Frontal cortex (tissue), 3 donors: ENCODE measurements at regions not wholly inside any gene's neighbourhood (a gene's known extent, or its start where the extent isn't known, plus 50 kb on each side); places are given as distances from the start of the nearest gene placed in this dataset.

Experiments
- DNase-seq, 2 donors: peaks; one replicate each; pipeline ENCODE4 v3.0.0; 2012; ENCODE audit warnings: low spot score in 2 of 2
- FAIRE-seq: peaks from 2 replicates; lab custom pipeline; 2012; peaks lifted over from hg19 to GRCh38; lab: Jason Lieb, UNC
- donor health status: control.
- donor health status: control.
- donor health status: control.

DNA sequence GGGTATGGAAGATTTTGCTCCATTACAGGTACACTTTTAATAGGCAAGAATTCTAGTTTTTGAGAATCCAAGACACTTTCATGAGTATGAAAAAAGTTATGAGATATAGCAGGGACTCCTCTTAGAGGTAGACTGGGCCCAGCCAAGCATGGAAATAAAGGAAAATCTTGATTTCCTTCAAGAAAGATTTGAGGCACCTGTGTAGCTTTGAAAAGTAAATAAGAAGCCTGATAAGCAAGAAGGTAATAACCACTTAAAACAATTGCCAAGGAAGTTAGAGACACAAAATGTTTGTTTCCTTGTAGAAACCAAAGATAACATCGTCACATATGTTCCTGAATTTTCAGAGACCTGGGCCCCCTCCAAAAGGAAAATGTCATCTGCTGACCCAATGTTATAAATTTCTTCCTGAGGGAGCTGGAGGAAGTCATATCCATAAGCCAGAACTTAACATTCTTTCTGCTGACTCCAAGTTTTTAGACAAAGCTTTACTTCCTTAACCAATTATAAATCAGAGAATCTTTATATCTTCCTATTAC is 314.5 kb upstream of the ANO3 start:
- FAIRE-seq (no peak), DNase-seq (no peak)

DNA sequence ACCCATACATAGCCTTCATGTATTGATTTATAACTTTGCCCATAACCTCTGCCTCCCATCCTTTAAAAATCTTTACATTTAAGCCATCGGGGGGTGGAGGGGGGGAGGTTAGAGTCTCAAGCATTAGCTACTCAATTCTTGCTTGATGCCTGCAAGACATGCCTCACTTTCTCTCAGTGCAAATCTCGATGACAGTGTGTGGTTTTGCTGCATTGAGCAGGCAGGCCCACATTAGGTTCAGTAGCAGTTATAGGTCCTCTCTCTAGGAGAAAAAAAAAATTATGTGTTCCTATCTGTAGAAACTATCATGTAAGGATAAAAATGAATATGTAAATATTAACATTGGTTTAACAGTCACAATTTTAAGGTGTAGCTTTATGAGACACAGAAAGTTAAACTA is 314.0 kb upstream of the ANO3 start:
- FAIRE-seq: no peak
- DNase-seq: no peak

DNA sequence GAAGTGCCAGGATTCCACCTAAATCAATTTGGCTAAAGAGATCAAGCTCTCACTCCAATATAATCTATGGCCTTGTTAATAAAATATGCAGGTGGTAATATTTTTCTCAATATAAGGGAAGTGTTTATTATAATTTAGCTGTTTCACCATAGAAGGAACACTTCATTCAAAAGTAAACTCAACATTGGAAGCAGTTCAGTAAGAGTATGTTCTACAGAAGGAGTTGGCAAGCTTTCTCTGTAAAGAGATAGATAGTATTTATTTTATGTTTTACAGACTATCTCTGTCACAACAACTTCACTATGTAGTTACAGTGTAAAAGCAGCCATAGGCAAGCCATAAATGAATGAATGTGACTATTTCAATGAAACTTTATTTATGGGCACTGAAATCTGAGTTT is 313.6 kb upstream of the ANO3 start:
- FAIRE-seq (no peak), DNase-seq (no peak)

DNA sequence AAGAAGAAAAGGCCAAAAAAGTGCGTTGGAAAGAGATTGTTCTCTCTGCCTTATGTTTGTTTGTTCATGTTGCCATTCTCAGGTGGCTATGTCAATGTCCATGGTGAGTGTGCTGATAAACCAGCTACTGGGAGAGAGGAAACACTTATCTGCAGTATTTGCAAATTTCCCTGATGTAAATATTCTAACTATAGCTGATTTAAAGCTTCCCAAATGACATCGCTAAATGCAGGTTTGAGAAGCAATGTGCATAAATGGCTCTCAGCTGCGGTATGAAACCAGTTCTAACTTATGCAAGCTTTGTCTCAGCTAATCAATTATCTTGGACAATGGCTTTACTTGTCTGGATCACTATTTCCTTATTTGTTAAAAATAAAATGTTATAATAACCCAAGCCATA is 312.5 kb upstream of the ANO3 start:
- no peak for DNase-seq
- FAIRE-seq: no peak

DNA sequence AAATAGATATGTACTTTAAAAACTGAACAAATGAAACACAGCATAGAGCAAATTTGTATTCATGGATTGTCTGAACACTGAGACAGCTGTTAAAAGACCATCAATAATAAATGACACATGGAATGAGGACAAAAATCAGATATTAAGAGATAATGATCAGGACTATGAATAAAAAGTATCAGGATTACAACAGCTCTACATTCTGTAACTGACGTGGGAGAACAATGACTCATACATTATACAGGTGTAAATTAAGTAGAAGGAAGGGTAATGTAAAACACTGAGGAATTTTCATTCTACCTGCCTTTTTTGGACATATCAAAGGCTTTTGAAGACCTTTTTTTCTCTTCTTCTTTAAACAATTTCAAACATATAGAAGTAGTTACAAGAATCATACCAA is 310.9 kb upstream of the ANO3 start:
- no peak for FAIRE-seq
- no peak for DNase-seq

DNA sequence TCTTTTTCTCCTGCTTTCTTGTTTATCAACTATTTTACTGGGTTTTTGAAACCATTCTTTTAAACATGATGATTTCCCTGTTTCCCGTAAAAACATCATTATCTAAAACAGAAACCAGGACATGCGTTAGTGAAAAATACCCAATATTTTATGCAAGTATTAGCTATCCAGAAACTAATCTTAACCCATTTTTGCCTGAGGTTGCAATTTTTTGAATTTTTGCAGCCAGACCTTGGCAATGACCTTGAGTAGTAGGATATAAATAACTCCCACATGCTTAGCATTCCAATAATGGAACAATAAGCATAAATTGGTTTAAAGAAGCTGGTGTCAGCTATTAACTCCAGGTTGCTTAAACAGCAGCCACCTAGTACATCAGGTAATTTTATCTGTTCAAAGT is 308.9 kb upstream of the ANO3 start:
- no peak for DNase-seq
- no peak for FAIRE-seq

DNA sequence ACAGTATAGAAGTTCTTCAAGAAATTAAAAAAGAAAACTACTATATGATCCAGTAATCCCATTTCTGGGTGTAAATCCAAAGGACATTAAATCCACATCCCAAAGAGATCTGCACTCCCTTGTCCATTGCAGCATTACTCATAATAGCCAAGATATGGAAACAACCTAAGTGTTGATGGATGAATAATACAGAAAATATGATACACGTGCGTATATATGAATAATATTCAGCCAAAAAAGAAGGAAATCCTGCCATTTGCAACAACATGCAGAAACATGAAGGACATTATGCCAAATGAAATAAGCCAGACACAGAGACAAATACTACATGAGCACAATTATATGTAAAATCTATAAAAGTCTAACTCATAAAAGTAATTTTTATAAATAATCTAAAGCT is 306.3 kb upstream of the ANO3 start:
- no peak for FAIRE-seq
- DNase-seq: no peak

DNA sequence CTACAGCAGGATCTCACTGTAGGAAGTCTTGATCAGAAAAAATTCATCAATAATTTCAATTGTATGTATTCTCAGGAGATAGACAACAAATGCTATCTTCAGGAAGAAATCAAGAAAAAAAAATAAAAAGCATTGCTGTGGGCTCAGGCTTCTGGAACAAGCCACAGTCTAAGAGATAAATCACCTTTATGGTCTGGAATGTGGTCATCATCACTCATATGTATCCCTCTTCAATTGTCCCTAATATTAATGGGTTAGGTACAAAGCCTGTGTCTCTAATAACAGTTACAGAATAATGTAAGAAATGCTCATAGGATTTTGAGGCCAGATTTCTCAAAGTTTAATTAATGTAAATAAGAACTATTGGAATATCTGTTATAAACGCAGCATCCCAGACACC is 305.9 kb upstream of the ANO3 start:
- DNase-seq (no peak), FAIRE-seq (no peak)

DNA sequence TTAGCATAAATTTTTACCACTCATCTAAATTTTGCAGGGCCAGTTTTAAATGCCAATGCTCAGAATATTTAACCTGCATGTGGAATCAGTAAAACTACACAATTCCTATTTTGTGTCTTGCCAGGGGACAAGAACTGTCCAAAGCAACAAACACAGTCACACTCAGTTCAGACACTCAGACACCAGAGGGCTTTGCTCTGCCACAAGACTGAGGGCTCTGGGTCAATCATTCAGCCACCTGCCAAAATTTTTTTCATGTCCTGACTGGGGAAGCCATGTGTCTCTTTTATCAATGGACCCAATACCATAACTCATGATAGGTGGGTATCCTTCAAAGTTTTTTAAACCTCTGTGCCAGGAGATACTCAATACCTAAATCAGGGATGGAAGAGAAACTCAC is 304.0 kb upstream of the ANO3 start:
- FAIRE-seq: no peak

DNA sequence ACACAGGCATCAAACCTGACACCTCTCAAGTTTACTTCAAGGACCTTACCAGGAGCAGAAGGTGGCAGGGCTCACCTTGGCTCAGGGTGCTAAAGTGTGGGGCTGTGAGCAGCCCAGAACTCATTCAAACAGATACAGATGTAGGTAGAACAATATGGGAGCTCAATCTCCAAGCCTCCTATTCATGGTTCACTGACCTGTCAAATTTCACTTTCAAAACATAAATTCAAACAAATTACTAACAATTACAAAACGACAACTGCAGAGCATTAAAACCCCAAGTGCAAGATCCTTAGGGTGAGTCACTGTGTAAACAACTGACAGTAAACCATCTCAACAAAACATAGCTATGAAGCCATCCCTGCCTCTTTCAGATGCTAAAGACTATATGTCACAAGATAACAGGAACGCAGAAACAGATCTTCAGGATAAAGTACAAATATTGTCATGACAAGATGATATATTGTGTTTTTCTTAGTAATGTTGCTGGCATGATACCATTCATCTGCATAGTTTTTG is 303.5 kb upstream of the ANO3 start:
- DNase-seq (no peak), FAIRE-seq (no peak)

More for the DNA sequence above, 304.0 kb upstream of the ANO3 start:
- no peak for DNase-seq

DNA sequence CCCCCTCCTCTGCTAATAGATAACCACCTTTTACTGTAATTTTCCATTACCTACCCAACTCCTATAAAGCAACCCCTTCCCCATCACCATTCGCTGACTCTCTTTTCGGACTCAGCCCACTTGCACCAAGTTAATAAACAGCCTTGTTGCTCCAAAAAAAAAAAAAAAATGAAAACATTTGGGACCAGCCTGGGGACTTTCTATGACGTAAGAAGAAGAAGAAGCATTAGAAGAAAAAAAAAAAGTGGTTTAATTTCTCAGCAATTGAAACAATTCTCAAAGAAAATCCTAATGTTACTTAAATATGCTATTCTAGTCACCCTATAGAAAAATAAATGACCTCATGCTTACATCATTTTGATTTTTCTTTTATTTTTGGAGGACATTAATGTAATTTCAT is 301.5 kb upstream of the ANO3 start:
- FAIRE-seq: no peak
- no peak for DNase-seq

DNA sequence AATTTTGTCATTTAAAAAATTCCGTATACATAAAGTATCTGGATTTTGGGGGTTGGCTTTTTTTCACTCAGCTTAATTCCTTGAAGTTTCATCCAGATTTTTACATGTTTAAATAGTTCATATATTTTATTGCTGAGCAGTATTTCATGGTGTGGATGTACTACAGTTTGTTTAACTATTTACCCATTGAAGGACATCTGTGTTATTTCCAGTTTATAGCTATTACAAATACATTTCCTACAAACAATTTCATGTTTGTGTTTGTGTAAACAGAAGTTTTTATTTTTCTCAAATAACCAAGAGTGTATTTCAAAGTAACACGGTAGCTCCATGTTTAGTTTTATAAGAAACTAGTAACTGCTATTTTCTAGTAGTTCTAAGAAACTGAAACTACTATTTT is 299.7 kb upstream of the ANO3 start:
- DNase-seq (no peak), FAIRE-seq (no peak)

DNA sequence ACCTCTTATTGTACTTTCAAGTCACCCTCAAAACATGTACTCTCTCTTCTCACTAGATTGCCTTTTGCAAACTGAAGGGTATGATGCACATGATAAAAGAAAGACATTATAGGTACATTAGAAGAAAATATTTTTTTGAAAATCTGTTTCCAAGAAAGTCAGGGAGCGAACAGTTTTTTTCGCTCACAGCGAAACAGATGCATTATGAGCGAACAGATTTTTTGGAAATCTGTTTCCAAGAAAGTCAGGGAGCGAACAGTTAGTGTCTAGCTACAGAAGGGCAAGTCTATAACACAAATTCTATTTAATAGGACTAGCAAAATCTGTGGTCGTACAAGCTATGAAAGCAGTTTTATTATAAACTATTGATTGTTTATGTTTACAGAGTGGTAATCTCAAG is 296.2 kb upstream of the ANO3 start:
- DNase-seq (no peak), FAIRE-seq (no peak)

DNA sequence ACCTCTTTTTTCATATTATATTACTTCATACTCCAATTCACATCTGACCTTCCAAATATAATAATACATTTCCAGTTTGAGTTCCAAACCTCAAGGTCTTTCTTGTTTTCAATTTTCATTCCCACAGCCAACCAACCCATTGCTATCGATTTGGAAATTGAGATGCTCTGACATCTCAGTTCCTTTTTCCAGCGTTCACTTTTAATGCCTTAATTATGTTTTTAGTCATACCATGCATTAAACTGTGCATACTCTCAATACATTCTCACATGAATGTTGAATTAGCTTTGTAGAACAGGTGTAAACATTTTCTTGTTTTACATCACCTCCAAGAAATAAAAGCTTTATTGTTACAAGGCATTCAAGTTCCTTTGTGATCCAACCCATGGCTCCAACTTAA is 294.2 kb upstream of the ANO3 start:
- DNase-seq (no peak), FAIRE-seq (no peak)

DNA sequence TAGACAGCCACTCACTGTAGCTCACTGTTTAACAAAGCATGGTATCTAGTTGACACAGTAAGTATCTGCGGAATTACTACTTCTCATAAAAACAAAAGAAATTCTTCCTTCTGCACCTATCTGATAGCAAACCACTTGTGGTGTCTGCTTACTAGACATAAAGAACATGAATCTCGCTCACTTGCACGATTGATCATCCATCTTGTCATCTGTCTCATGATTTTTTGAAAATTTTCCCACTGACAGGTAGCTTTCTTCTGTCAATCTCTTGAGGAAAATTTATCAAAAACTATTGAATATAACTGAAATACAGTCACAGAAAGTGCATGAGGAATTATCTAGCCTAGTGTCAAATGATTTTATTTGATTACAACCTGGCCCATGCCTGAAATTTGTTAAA is 291.6 kb upstream of the ANO3 start:
- FAIRE-seq: no peak
- no peak for DNase-seq

DNA sequence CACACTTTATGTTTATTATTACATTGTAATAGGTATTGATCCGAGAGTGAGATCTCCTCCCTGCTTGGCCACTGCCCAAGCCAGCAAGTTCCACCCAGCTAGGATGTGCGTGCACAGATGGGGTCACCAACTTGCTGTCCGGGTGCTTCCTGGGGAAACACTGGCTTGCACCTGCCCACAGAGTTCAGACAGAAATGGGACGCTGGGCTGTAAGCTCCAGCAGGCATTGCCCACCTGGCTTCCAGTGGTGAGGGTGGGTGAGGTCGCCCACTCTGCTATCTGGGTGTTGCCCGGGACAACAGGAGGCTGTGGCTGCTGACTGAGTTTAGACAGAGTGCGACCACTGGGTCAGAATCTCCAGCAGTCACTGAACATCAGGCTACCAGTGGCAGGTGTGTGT is 289.8 kb upstream of the ANO3 start:
- DNase-seq: no peak
- FAIRE-seq: no peak

DNA sequence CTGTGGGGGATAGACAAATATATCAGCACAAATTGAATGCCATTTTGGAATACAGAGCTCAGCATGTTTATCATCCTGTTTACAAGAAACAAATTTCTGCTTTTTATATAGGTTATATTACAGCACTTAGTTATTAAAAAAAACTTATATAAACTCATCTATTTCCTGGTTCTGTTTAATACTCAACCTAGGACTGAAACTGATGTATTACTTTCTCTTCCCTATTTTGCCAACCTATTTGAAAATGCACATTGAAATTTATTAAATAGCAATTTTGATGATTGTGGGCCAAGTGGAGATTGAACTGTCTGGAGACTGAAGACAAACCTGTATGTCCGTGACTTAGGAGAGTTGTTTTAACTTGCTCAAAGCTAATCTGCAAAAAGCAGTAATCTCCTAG is 288.3 kb upstream of the ANO3 start:
- FAIRE-seq (no peak), DNase-seq (no peak)

DNA sequence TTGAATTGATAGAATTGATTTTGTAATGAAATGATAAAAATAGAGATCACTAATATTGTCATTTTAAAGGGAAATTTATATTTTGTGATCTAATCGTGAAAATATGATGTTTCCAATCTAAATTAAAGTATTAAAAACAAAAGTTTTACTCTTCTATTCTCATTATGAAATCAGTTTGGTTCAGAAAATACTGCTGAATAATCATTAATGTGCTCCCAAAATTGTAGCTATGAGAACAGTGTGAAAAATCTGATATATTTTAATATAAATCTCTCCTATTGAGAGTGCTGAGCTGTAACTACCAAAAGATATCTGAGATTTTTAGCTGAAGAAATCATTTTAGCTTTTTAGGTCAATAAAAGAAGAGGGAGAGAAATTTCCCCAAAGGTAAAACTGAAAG is 287.5 kb upstream of the ANO3 start:
- DNase-seq: no peak
- FAIRE-seq: no peak

DNA sequence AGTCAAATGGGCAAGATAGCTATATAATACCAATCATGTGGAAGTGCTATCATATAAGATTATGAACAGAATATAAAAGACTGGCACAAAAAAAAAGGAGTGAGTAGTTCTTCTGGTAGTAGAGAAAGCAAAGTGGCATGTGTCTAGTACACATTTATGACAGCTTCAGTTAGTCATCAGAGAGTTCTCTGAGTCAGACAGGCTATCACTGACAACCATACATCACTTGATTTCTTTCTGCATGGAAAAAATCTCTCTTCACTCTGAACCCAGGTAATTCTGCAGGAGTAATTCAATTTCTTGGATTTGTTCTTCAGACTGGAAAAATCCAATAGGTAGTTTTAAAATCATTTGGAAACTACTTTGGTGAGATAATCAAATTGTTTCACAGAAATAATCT is 286.8 kb upstream of the ANO3 start:
- DNase-seq (no peak), FAIRE-seq (no peak)

DNA sequence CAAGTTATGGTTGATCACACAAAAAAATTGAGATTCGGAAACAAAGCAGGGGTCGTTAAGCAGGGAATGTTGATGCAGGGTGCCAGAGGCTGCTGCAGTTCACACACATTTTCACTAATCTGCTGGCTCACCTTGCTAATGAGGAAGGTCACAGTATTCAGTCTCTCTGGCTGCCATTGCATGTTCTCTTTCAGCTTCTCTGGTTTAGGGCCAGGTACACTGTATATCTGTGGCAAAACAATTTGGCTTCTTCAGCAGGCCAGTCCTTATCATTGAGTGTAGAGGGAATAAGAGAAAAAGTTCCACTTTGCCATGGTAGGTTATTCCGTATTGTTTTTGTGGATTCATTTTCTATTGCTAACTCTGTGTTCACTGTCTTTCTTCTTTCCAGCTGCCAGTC is 283.7 kb upstream of the ANO3 start:
- DNase-seq (no peak), FAIRE-seq (no peak)

DNA sequence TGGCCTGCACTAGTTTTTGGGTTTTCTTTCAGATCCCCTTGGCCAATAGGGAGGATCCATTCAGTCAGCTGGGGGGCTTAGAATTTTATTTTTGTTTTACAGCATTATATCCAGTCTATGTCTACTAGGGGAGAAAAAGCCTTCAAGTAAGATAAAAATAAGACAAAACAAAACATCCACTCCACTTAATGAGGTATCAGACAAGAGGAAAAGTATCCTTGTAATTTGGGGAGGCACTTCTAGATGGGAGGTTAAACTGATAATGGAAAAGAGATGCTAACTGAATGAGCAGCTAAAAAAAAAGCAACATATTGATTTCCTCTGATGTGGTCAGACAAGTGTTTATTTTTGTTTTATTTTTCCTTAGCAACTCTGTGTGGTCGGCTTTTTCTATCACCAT is 278.0 kb upstream of the ANO3 start:
- FAIRE-seq (no peak), DNase-seq (no peak)

DNA sequence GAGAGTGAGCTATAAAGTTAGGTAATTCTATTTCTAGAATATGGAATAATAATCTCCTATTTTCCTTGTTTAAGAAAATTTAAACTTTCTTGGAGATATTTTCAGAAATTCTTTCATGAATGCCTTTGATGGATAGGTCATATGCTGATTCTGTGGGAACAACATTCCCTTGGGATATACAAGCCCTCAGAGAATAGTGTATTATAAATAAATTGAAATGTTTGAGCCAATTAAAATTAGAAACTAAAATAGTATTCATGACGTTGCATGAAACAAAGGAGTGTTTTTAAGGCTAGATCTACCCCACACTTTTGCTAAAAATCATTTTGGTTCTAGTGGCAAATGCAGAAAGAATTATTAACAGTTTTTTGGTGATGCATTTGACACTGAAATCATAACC is 269.3 kb upstream of the ANO3 start:
- no peak for DNase-seq
- no peak for FAIRE-seq

DNA sequence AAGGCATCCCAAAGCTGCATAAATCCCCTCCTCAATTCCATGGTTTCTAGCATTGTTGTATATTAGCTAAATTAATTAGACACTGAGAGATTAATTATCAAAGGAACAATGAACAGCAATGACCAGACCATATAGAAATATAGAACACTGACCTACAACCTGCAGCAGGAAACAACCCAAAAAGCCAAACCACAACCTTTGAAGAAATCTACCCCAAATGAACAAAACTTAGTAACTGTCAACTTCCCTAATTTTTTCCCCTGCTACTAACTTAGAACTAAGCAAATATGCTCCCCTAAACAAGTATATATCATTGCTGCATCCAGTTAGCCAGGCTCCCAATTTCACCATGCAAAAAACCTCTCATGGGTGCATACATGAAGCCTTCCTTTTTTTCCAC is 268.0 kb upstream of the ANO3 start:
- DNase-seq: no peak
- FAIRE-seq: no peak
